ENCODE measurements at regions not wholly inside any gene's neighbourhood (a gene's known extent, or its start where the extent isn't known, plus 50 kb on each side); places are given as distances from the start of the nearest gene placed in this dataset.
A peak's percentile ranks its signal among the peaks of the same experiment; 100 is the strongest.
"Not testable (repeated sequence)": the region's sequence is repeated elsewhere in the genome, so short reads cannot be mapped to it uniquely, and the experiment has no call there.

GRCh38 chr16:88266935-88267551 lies 115.7 kb upstream of the ZNF469 start:
- not testable (repeated sequence) for DNase-seq (ENCODE audit: low read depth)

GRCh38 chr16:88268186-88268970 lies 114.4 kb upstream of the ZNF469 start:
- not testable (repeated sequence) for DNase-seq (ENCODE audit: low read depth)

- DNase-seq (ENCODE audit: low read depth) = not testable (repeated sequence)
Observed at GRCh38 chr16:88270171-88270790, 112.5 kb upstream of the ZNF469 start.

GRCh38 chr16:88271296-88271695 lies 111.5 kb upstream of the ZNF469 start:
- DNase-seq (ENCODE audit: low read depth) = not testable (repeated sequence)

- not testable (repeated sequence) for DNase-seq (ENCODE audit: low read depth)
Observed at GRCh38 chr16:88271776-88272175, 111.0 kb upstream of the ZNF469 start.

GRCh38 chr16:88272437-88272836 lies 110.3 kb upstream of the ZNF469 start:
- not testable (repeated sequence) for DNase-seq (ENCODE audit: low read depth)

GRCh38 chr16:88274126-88274750 lies 108.5 kb upstream of the ZNF469 start:
- peak; percentile 75 for DNase-seq (ENCODE audit: low read depth)

- DNase-seq (ENCODE audit: low read depth) = peak; percentile 35
Observed at GRCh38 chr16:88274847-88275246, 107.9 kb upstream of the ZNF469 start.

- not testable (repeated sequence) for DNase-seq (ENCODE audit: low read depth)
Observed at GRCh38 chr16:88275336-88276122, 107.2 kb upstream of the ZNF469 start.

- not testable (repeated sequence) for DNase-seq (ENCODE audit: low read depth)
Observed at GRCh38 chr16:88276123-88276588, 106.6 kb upstream of the ZNF469 start.

- no peak for DNase-seq (ENCODE audit: low read depth)
Observed at GRCh38 chr16:88276591-88276990, 106.2 kb upstream of the ZNF469 start.

GRCh38 chr16:88279998-88280397 lies 102.8 kb upstream of the ZNF469 start:
- DNase-seq (ENCODE audit: low read depth) = no peak

- DNase-seq (ENCODE audit: low read depth) = no peak
Observed at GRCh38 chr16:88281858-88282563, 100.7 kb upstream of the ZNF469 start.

- DNase-seq (ENCODE audit: low read depth) = peak; percentile 65
Observed at GRCh38 chr16:88282564-88283395, 100.0 kb upstream of the ZNF469 start.

- no peak for DNase-seq (ENCODE audit: low read depth)
Observed at GRCh38 chr16:88283596-88283995, 99.2 kb upstream of the ZNF469 start.

GRCh38 chr16:88284101-88284500 lies 98.7 kb upstream of the ZNF469 start:
- no peak for DNase-seq (ENCODE audit: low read depth)

- no peak for DNase-seq (ENCODE audit: low read depth)
Observed at GRCh38 chr16:88284626-88285513, 97.9 kb upstream of the ZNF469 start.

- no peak for DNase-seq (ENCODE audit: low read depth)
Observed at GRCh38 chr16:88285514-88285822, 97.3 kb upstream of the ZNF469 start.

GRCh38 chr16:88286301-88286923 lies 96.3 kb upstream of the ZNF469 start:
- no peak for DNase-seq (ENCODE audit: low read depth)
